Hepatocyte (in vitro differentiated cells): ENCODE measurements at regions not wholly inside any gene's neighbourhood (a gene's known extent, or its start where the extent isn't known, plus 50 kb on each side); places are given as distances from the start of the nearest gene placed in this dataset.

Source experiments
- DNase-seq: peaks from one replicate; pipeline ENCODE4 v3.0.0-alpha.2; 2016; ENCODE audit warnings: low spot score
- H2AFZ ChIP-seq: fragments of 200-600 bp; sonication (generic); 2 replicates; pipeline ENCODE4 v1.6.0; 2016; ENCODE audit warnings: antibody characterized with exemption, mild to moderate bottlenecking
- H3K27ac ChIP-seq: fragments of 200-600 bp; sonication (generic); 2 replicates; pipeline ENCODE4 v1.5.1; 2016; ENCODE audit warnings: mild to moderate bottlenecking
- H3K27me3 ChIP-seq: fragments of 200-600 bp; sonication (generic); 2 replicates; pipeline ENCODE4 v1.6.1; 2016
- H3K36me3 ChIP-seq: fragments of 200-600 bp; sonication (generic); replicated peaks from 2 replicates; pipeline ENCODE4 v1.5.1; 2016; ENCODE audit warnings: low read depth; ENCODE audit not compliant: insufficient read depth
- H3K4me1 ChIP-seq: fragments of 200-600 bp; sonication (generic); 2 replicates; pipeline ENCODE4 v1.5.1; 2016; ENCODE audit warnings: mild to moderate bottlenecking, moderate library complexity; ENCODE audit not compliant: insufficient read depth
- H3K4me2 ChIP-seq: fragments of 200-600 bp; sonication (generic); 2 replicates; pipeline ENCODE4 v1.6.0; 2016
- H3K4me3 ChIP-seq: fragments of 200-600 bp; sonication (generic); 2 replicates; pipeline ENCODE4 v1.5.1; 2016; ENCODE audit warnings: mild to moderate bottlenecking
- H3K79me2 ChIP-seq: fragments of 200-600 bp; sonication (generic); 2 replicates; pipeline ENCODE4 v1.6.0; 2017; ENCODE audit warnings: mild to moderate bottlenecking
- H3K9me2 ChIP-seq: fragments of 200-600 bp; sonication (generic); replicated peaks from 2 replicates; pipeline ENCODE4 v1.6.0; 2017; ENCODE audit warnings: mild to moderate bottlenecking; ENCODE audit not compliant: insufficient read depth
- H3K9me3 ChIP-seq: fragments of 200-600 bp; sonication (generic); 2 replicates; pipeline ENCODE4 v1.5.1; 2016; ENCODE audit warnings: low read depth, mild to moderate bottlenecking
- H4K20me1 ChIP-seq: fragments of 200-600 bp; sonication (generic); 2 replicates; pipeline ENCODE4 v1.6.0; 2016; ENCODE audit warnings: mild to moderate bottlenecking; ENCODE audit not compliant: insufficient read depth, poor library complexity, severe bottlenecking
- CTCF ChIP-seq: fragments of 200-600 bp; sonication (generic); IDR thresholded peaks from 2 replicates; pipeline ENCODE4 v1.5.1; 2016; ENCODE audit warnings: antibody characterized with exemption, mild to moderate bottlenecking; ENCODE audit not compliant: poor library complexity
- EZH2 ChIP-seq: fragments of 200-600 bp; sonication (generic); IDR thresholded peaks from 2 replicates; pipeline ENCODE4 v1.6.1; 2016; ENCODE audit warnings: antibody characterized with exemption, mild to moderate bottlenecking, borderline replicate concordance
- EZH2phosphoT487 ChIP-seq: fragments of 200-600 bp; sonication (generic); IDR thresholded peaks from one replicate; pipeline ENCODE4 v1.6.1; 2018; ENCODE audit warnings: antibody characterized with exemption, mild to moderate bottlenecking, low read depth, moderate library complexity; ENCODE audit not compliant: unreplicated experiment, severe bottlenecking
- WGBS: methylation state at CpG from one replicate; pipeline ENCODE4 v1.1.6; 2016; ENCODE audit warnings: low lambda C conversion rate; ENCODE audit errors: missing lambda C conversion rate; 5-methylcytosine and 5-hydroxymethylcytosine counted together

- H3K36me3 ChIP-seq: no peaks in the 10 kb centered on the region
- H3K9me3 ChIP-seq: no peaks in the 10 kb centered on the region
- WGBS: 96% methylated on average over 2 of the region's 2 CpGs
- no peaks in the 10 kb centered on the region for H3K79me2 ChIP-seq
- H3K9me2 ChIP-seq: no peaks in the 10 kb centered on the region
- no peaks in the 10 kb centered on the region for H3K4me1 ChIP-seq
- H4K20me1 ChIP-seq: no peaks in the 10 kb centered on the region
- H3K4me2 ChIP-seq: no peak overlapping the region
- no peak overlapping the region for H3K4me3 ChIP-seq
- H3K27me3 ChIP-seq: no peaks in the 10 kb centered on the region
- no peak for DNase-seq
- no peak overlapping the region for H2AFZ ChIP-seq
- H3K27ac ChIP-seq: no peak overlapping the region
- TF ChIP-seq EZH2phosphoT487 (no peak), EZH2 (no peak)
These were observed 394.6 kb upstream of the AZI2 start for GRCh38 chr3:28743271-28743670.

GRCh38 chr3:28743831-28744230, 395.2 kb upstream of the AZI2 start:
- TF ChIP-seq CTCF: no peak
- no peak for TF ChIP-seq EZH2phosphoT487
- TF ChIP-seq EZH2: no peak
- H3K9me2 ChIP-seq: no peaks in the 10 kb centered on the region
- H4K20me1 ChIP-seq: no peaks in the 10 kb centered on the region

DNA sequence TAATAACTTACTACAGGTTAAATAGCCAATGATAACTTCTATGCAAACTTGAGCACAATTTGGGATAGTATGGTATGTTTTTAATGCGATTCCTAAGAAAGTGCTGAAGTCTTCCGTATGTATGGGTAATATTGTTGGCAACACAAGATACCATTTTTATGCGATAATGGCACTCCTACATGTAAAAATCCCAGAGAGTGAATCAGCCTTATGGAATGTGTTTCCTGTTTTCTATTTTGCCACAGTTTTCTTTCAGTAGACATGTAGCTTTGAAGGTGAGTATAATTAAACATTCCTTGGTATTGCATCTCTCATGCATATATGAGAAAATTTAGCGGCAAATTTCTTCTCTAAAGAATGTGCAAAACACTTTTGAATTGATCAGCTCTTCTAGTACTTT, 396.8 kb upstream of the AZI2 start:
- Histone ChIP-seq H3K79me2 (no peaks in the 10 kb centered on the region), H3K36me3 (no peaks in the 10 kb centered on the region), H3K4me1 (no peaks in the 10 kb centered on the region), H3K9me3 (peaks cover 2% of the 10 kb centered on the region), H3K27me3 (no peaks in the 10 kb centered on the region), H4K20me1 (no peaks in the 10 kb centered on the region), H3K4me3 (no peak overlapping the region), H2AFZ (no peak overlapping the region), H3K9me2 (no peaks in the 10 kb centered on the region), H3K27ac (no peak overlapping the region), H3K4me2 (no peak overlapping the region)
- DNase-seq: no peak
- TF ChIP-seq EZH2: no peak
- TF ChIP-seq CTCF: no peak
- TF ChIP-seq EZH2phosphoT487: no peak
- 94% methylated on average over 4 of the region's 4 CpGs for WGBS

More at GRCh38 chr3:28743831-28744230, 395.2 kb upstream of the AZI2 start:
- Histone ChIP-seq H2AFZ (no peak overlapping the region), H3K4me1 (no peaks in the 10 kb centered on the region), H3K4me3 (no peak overlapping the region), H3K9me3 (no peaks in the 10 kb centered on the region), H3K4me2 (no peak overlapping the region), H3K27ac (no peak overlapping the region), H3K79me2 (no peaks in the 10 kb centered on the region), H3K27me3 (no peaks in the 10 kb centered on the region), H3K36me3 (no peaks in the 10 kb centered on the region)
- WGBS: 74% methylated on average over 4 of the region's 4 CpGs
- no peak for DNase-seq

DNA sequence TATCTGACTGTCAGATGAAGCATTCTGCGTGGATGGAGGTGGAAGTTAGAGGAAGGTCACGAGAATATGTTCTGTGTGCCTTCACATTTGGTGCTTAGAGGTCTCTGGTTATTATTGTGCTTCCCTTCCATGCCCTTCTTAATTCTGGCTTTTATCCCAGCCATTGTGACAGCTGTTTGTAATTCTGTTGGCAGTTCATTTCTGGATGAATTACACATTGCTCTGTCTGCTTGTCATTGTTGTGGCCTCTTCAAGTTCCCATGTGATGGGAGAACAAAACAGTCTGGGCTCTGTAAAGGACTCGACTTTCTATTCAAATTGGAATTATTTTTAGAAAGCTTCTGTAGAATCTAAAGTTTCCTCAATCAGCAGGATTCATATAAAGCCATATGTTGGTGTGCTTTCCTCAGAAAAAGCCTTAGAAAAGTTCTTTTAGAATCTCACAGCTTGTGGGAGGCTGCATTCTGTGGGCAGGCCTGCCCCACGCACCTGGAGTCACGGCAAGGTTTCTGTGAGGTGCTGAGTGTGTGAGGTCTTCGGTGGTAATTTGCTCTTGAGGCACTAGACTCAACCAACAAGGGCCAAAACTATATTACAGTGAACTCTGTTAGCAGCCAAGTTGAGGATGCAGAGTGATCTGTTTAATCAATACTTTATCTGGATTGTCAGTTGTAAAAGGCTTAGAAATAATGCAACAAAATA, 397.4 kb upstream of the AZI2 start:
- 76% methylated on average over 6 of the region's 6 CpGs for WGBS
- DNase-seq: no peak
- no peaks in the 10 kb centered on the region for H3K27me3 ChIP-seq
- H3K4me3 ChIP-seq: no peak overlapping the region
- no peaks in the 10 kb centered on the region for H3K36me3 ChIP-seq
- H3K4me1 ChIP-seq: no peaks in the 10 kb centered on the region
- H4K20me1 ChIP-seq: no peaks in the 10 kb centered on the region
- H3K79me2 ChIP-seq: no peaks in the 10 kb centered on the region
- no peak overlapping the region for H2AFZ ChIP-seq
- no peaks in the 10 kb centered on the region for H3K9me2 ChIP-seq
- H3K9me3 ChIP-seq: peaks cover 8% of the 10 kb centered on the region
- H3K4me2 ChIP-seq: no peak overlapping the region
- H3K27ac ChIP-seq: peak overlapping the region; percentile 25
- no peak for TF ChIP-seq CTCF
- no peak for TF ChIP-seq EZH2phosphoT487
- TF ChIP-seq EZH2: no peak
